Tibial artery (tissue), 4 donors: ENCODE measurements at regions not wholly inside any gene's neighbourhood (a gene's known extent, or its start where the extent isn't known, plus 50 kb on each side); places are given as distances from the start of the nearest gene placed in this dataset.
"Not testable (repeated sequence)": the region's sequence is repeated elsewhere in the genome, so short reads cannot be mapped to it uniquely, and the experiment has no call there.

Experiments
- DNase-seq, 2 donors: peaks; one replicate each; pipeline ENCODE4 v3.0.0-alpha.2; 2019
- H3K27ac ChIP-seq, 2 donors: fragments of 200-600 bp; sonication (generic) in 1 of 2; 1 replicate in 1 of 2; 2 replicates in 1 of 2; pipeline ENCODE4 v1.5.1; 2018 to 2019; ENCODE audit warnings: mild to moderate bottlenecking in 1 of 2
- H3K27me3 ChIP-seq, 2 donors: fragments of 200-600 bp; sonication (generic) in 1 of 2; one replicate each; pipeline versions ENCODE4 v1.5.1 to v1.6.0; 2016 to 2019
- H3K36me3 ChIP-seq, 3 donors: fragments of 200-600 bp; sonication (generic) in 2 of 3; one replicate each; pipeline ENCODE4 v1.5.1; 2016 to 2019; ENCODE audit warnings: mild to moderate bottlenecking in 2 of 3
- H3K4me1 ChIP-seq, 4 donors: fragments of 200-600 bp; sonication (generic) in 2 of 4; 1 replicate in 3 of 4; 2 replicates in 1 of 4; pipeline ENCODE4 v1.5.1; 2016 to 2019
- H3K4me3 ChIP-seq, 2 donors: fragments of 200-600 bp; sonication (generic) in 1 of 2; 1 replicate in 1 of 2; 2 replicates in 1 of 2; pipeline ENCODE4 v1.5.1; 2018 to 2019; ENCODE audit warnings: mild to moderate bottlenecking in 2 of 2
- H3K9me3 ChIP-seq, 3 donors: fragments of 200-600 bp; sonication (generic) in 1 of 3; one replicate each; pipeline ENCODE4 v1.5.1; 2016 to 2019
- CTCF ChIP-seq, 2 experiments: fragments of 200-600 bp in 1 of 2; fragments of 450-650 bp in 1 of 2; IDR thresholded peaks; one replicate each; pipeline ENCODE4 v1.5.1; 2017 to 2019; ENCODE audit warnings: antibody characterized with exemption in 2 of 2, mild to moderate bottlenecking in 1 of 2, moderate library complexity in 1 of 2
- intact Hi-C: fragments of 100-400 bp; cut with DNase I; formaldehyde crosslinking; loops from one replicate; pipeline ENCODE4 v1.15.0; 2023; ENCODE audit warnings: low total_unique reads

GRCh38 chr12:124698998-124699305, 131.5 kb upstream of the NCOR2 start:
- no peak overlapping the region for H3K4me3 ChIP-seq
- no peaks in the 10 kb centered on the region for H3K36me3 ChIP-seq
- peaks cover 0 to 60% (median 39%) of the 10 kb centered on the region in 4 donors for H3K4me1 ChIP-seq
- peak overlapping the region; percentile 53 to 67 for H3K27ac ChIP-seq
- TF ChIP-seq CTCF (IDR thresholded peaks at IDR 0.05), result no peak
- no peaks in the 10 kb centered on the region for H3K9me3 ChIP-seq
- intact Hi-C loops, result no loop called here
- DNase-seq, result no peak
- no peaks in the 10 kb centered on the region for H3K27me3 ChIP-seq

GRCh38 chr12:124698211-124698997, 131.0 kb upstream of the NCOR2 start:
- H3K36me3 ChIP-seq, result no peaks in the 10 kb centered on the region
- no peak overlapping the region for H3K4me3 ChIP-seq
- H3K4me1 ChIP-seq, result peaks cover 0 to 59% (median 37%) of the 10 kb centered on the region in 4 donors
- no peak for DNase-seq
- H3K27me3 ChIP-seq, result no peaks in the 10 kb centered on the region
- intact Hi-C loops, result no loop called here
- TF ChIP-seq CTCF (IDR thresholded peaks at IDR 0.05), result no peak
- no peaks in the 10 kb centered on the region for H3K9me3 ChIP-seq
- peak overlapping the region; percentile 53 to 67 for H3K27ac ChIP-seq

- H3K4me3 ChIP-seq, intact Hi-C loops, H3K27me3 ChIP-seq, H3K9me3 ChIP-seq, H3K36me3 ChIP-seq: not testable (repeated sequence)
- DNase-seq, result peak; percentile 67 to 82
- Histone ChIP-seq H3K4me1 (peaks cover 0 to 59% (median 35%) of the 10 kb centered on the region in 4 donors), H3K27ac (peak overlapping the region; percentile 53 to 67)
Measured at GRCh38 chr12:124697722-124698121, 130.3 kb upstream of the NCOR2 start.

GRCh38 chr12:124696693-124697476, 129.5 kb upstream of the NCOR2 start:
- Histone ChIP-seq H3K27me3 (no peaks in the 10 kb centered on the region), H3K9me3 (peaks cover 0 to 9% (median 7%) of the 10 kb centered on the region in 3 donors), H3K36me3 (no peaks in the 10 kb centered on the region), H3K4me3 (no peak overlapping the region), H3K27ac (peak overlapping the region; percentile 53 to 67), H3K4me1 (peaks cover 0 to 59% (median 34%) of the 10 kb centered on the region in 4 donors)
- no peak for DNase-seq
- TF ChIP-seq CTCF (IDR thresholded peaks at IDR 0.05), result no peak
- intact Hi-C loops, result no loop called here

GRCh38 chr12:124695861-124696260, 128.4 kb upstream of the NCOR2 start:
- Histone ChIP-seq H3K4me3 (no peak overlapping the region), H3K27me3 (no peaks in the 10 kb centered on the region), H3K9me3 (peaks cover 0 to 12% (median 7%) of the 10 kb centered on the region in 3 donors), H3K36me3 (no peaks in the 10 kb centered on the region), H3K4me1 (peaks cover 0 to 49% (median 25%) of the 10 kb centered on the region in 4 donors), H3K27ac (no peak overlapping the region)
- no peak for TF ChIP-seq CTCF (IDR thresholded peaks at IDR 0.05)
- DNase-seq, result no peak
- intact Hi-C loops, result no loop called here
